ENCODE measurements at regions not wholly inside any gene's neighbourhood (a gene's known extent, or its start where the extent isn't known, plus 50 kb on each side); places are given as distances from the start of the nearest gene placed in this dataset.

GRCh38 chr5:136743052-136743451, 377.7 kb upstream of the TRPC7 start (continued):
- no peak for TF ChIP-seq ATF2 (IDR thresholded peaks at IDR 0.05; ENCODE audit: low read length)
- TF ChIP-seq HDAC2 (IDR thresholded peaks at IDR 0.05; ENCODE audit: borderline replicate concordance in 1 of 2, low read depth in 2 of 2, low read length in 2 of 2) = no peak
- TF ChIP-seq GTF2F1 (IDR thresholded peaks at IDR 0.05; ENCODE audit: borderline replicate concordance, low read depth, low read length) = no peak
- no peak for TF ChIP-seq CTBP2 (IDR thresholded peaks at IDR 0.05; ENCODE audit: borderline replicate concordance, insufficient read depth, insufficient read length, low read length)

Measured in H1 (cell line).